ENCODE measurements at regions not wholly inside any gene's neighbourhood (a gene's known extent, or its start where the extent isn't known, plus 50 kb on each side); places are given as distances from the start of the nearest gene placed in this dataset.
"Not testable (repeated sequence)": the region's sequence is repeated elsewhere in the genome, so short reads cannot be mapped to it uniquely, and the experiment has no call there.

GRCh38 chr14:53741479-53742232, 215.0 kb downstream of the BMP4 start:
- no peak for DNase-seq

DNA sequence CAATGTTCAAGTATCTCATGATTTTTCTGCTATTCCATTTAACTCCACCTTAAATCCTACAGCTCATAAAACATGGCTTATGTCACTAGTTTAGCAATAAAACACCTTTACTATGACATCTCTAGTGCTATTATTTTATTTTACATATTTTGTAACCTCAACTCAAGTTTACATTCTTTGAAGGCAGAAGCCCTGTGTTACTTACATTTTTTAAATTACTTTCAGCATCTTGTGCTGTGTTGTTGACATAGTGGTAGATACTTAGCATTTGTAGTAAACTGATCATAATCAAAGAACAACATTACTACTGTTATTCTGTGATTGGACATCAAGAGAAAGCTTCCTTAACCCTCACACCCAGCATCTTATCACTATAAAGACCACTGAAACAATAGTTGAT, 216.1 kb downstream of the BMP4 start:
- no peak for DNase-seq

DNA sequence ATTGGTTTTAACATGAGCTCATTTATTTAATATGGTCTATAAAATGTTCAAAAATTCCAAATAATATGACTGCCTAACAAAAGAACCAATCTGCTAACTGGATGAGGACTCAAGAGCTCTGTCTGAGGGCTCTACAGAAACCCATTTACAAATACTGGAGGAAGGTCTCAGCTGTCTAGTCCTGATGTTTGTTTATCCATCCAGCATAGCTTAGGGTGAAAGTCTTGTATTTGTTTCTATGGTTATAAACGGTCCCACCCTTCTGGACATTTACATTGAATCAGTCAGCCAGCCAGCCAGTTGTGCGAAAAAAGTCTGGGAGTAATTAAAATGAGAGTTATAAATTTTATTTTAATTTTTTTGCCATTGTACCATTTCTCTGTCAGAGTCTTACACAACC, 220.7 kb downstream of the BMP4 start:
- DNase-seq, result no peak

GRCh38 chr14:53723221-53723620, 233.4 kb downstream of the BMP4 start:
- no peak for DNase-seq

DNA sequence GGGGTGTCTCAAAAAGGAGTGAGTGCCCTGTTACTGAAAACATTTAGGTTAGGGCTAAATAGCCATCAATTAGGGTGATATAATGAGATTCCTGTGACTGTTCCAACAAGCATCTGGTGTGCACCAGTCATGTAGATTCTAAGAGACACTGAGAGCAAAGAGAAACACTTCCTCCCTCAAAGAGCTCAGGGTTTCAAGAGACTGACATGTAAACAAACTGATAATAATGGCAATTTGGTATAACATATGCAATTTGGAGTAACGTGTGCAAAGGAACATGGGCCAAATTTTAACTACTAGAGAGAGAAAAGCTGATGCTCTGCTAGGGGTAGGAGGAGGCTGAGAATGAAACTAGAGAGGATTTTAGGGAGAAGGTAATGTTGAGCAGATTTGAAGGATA, 237.1 kb downstream of the BMP4 start:
- no peak for DNase-seq

- DNase-seq, result no peak
Measured at GRCh38 chr14:53716578-53716977, 240.0 kb downstream of the BMP4 start.

- DNase-seq, result no peak
Measured at GRCh38 chr14:53715193-53715721, 241.4 kb downstream of the BMP4 start.

DNA sequence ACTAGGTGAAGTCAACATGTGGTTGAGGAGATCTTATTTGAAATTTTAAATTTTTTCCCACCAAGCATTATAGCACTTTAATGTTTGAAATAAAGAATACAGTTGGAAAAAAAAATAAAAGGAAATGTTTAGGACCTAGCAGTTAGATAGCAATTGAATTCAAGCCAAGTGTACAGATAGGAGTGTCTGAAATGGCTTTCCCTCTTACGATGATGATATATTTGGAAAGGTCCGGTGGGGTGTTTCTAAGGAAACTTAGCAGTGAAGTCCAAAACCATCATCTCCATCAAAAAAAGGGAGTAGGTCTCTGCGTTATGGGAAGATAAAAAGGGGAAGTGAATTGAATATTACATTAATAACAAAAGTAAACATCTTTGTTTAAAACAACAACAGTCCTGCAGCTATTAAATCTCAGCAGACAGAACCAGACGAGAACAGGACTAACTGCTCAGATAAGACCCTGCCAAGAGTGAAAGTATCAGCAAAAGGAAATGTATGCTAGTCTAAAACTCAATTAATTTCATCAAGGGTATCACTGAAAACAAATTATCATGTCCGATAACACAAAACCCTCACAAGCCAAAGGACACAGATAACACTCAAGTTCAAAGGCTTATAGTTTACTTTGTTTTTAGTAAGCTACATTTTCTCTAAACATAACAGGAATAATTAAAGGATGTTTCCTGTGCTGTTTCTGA, 242.0 kb downstream of the BMP4 start:
- DNase-seq, result no peak

DNA sequence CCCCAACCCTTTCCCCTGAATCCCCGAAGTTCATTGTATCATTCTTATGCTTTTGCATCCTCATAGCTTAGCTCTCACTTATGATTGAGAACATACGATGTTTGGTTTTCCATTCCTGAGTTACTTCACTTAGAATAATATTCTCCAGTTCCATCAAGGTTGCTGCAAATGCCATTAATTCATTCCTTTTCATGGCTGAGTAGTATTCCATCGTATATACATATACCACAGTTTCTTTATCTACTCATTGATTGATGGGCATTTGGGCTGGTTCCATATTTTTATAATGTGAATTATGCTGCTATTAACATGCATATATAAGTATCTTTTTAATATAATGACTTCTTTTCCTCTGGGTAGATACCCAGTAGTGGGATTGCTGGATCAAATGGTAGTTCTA, 243.7 kb downstream of the BMP4 start:
- DNase-seq, result not testable (repeated sequence)

GRCh38 chr14:53711205-53711604, 245.4 kb downstream of the BMP4 start:
- DNase-seq, result no peak

DNA sequence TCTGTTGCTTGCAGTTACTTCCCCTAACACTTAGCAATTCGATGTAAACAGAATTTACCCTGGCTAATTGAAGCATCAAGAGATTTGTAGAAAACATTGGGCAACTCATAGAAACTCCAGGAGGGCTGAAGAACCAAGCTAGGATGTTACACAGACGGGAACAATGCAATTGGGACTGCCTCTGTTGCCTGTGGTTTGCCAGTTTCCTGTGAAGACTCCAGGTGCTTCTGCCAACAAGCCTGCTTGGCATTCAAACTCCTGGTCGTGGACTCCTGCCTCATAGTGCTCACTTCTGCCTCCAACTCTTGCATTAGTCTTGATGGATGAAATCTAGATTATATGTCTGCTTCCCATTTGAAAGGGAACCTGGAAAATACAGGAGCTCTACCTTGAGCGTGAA, 246.0 kb downstream of the BMP4 start:
- DNase-seq, result no peak

GRCh38 chr14:53709381-53709780, 247.2 kb downstream of the BMP4 start:
- DNase-seq, result no peak

DNA sequence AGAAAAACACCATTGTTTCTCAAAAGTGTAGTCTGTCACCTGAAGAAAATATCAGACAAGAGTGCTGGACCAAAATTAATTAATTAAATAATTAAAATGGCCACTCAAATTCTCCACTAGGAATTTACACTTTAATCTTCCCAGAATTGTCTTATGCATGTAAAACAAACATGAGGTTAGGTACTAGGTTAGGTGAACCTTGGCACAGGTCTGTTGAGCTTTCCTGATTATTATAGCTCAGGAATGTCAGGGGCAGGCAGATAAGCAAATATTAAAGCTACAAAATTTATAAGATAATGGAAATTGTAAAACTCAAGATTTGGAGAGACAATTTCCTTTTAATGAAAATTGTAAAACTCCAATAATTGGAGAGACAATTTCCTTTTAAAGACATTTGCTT, 253.2 kb downstream of the BMP4 start:
- no peak for DNase-seq

DNA sequence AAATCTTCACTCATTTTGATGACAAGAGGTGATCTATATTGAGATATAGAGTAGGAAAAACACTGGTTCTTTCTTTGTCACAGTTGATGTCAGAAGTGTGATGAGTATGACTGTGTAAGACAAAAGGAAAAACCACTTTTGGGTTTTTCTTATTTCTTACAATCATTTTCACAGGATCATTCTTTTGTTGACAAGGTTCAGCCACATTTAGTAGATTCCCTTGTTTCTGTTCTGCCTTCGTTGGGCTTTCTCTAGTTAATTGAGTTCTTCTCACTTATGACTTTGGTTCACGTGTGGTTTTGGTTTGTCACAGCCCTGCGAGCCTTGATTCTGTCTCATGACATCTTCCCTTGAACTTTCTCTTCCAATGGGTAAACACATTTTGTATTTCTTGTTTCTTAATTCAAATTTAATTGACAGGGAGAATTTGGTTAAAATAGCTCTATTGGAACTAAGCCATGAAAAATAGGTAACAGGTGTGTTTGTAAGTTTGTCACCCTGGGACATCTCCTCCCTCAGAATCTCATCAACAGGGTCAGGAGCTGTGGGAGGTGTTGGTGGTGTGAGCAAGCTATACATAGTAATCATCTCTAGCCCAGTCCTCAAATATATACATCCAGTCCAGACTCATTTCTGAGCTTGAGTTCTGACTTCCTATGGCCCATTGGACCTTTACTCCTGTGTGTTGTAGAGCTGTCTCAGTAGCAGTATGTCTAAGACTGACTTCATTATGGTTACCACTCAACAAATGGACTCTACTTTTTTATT, 255.3 kb downstream of the BMP4 start:
- no peak for DNase-seq

GRCh38 chr14:53696217-53696965, 260.2 kb downstream of the BMP4 start:
- DNase-seq, result no peak

DNA sequence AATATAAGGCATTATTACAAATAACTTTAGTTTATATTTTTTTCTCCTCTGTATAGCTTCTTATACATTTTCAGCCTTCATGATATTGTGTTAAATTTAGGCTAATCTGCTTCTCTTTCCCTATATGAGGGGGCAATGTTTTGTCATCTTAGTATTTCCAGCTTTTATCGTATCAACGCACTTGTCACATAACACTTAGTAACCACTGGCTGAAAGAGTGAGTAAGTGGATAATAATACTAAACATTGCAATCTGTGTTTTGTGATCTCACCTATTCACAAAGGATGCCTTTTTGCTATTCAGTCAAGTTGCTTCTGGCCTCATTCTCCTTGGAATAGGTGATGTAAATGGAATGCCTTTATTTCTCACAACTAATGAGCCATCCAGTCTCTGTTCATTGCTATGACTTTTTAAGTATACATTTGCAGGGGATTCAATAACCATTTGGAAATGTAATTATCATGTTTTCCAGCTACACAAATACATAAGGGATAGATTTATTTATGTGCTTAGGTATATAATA, 260.9 kb downstream of the BMP4 start:
- DNase-seq, result no peak

DNA sequence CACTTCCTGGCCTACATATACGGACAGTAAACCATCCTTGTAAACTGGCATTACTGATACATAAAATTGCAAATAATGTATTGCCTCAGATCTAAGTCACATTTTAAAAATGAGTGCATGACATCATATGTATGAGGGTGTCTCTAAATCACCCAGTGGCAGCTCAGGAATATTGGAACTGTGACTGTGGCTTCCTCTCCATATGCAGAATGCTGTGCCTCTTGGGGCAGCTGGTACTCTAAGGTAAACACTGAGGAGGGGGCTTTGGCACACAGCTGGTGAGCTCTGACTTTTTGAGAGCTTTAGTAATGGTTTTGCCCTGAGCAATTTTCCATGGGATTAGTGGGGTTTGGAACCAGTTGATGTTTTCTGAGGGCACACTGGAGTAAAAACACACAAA, 263.7 kb downstream of the BMP4 start:
- DNase-seq, result no peak

- DNase-seq, result no peak
Measured at GRCh38 chr14:53692451-53692850, 264.2 kb downstream of the BMP4 start.

- no peak for DNase-seq
Measured at GRCh38 chr14:53683229-53683628, 273.4 kb downstream of the BMP4 start.

- no peak for DNase-seq
Measured at GRCh38 chr14:53672526-53672925, 284.1 kb downstream of the BMP4 start.

- no peak for DNase-seq
Measured at GRCh38 chr14:53670701-53671100, 285.9 kb downstream of the BMP4 start.

DNA sequence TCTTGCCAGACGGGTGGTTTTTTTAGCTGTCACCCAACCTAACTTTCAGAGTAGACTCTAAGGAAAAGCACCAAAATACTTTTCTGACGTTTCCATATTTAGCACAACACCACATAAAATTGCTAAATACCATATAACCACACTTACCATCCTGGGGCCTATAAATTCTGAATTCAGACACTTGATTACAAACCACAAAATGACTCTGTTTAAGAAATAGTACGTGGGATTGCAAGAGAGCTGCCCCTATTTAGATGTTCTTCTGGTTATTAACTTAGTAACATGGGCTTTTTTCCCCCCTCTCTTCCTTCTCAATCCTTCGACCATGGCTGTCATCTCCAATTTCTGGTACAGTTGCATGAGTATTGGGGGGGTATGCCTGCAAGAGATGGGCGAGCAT, 287.7 kb downstream of the BMP4 start:
- no peak for DNase-seq

DNA sequence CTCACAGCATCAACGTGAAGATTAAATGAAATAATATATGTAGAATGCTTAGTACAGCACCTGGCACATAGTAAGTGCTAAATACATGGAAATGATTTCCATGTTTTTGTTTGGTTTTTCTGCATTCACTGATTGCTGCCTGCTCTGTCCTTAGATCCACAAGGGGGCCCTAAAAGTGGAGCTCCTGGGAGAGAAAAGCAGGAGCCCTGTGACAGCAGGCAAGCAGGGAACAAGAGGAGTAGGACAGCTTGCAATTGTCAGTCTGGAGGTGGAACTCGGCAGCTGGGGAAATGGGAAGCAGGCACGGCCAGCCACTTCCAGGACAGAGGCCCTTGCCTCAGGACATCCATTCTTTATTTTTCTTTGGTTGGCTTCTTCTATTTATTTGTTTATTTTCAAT, 292.9 kb downstream of the BMP4 start:
- DNase-seq, result no peak

Measured in midbrain (tissue), 1 donor.